HG03039 (cell line): ENCODE measurements at regions not wholly inside any gene's neighbourhood (a gene's known extent, or its start where the extent isn't known, plus 50 kb on each side); places are given as distances from the start of the nearest gene placed in this dataset.

Experiments used
- ATAC-seq: cut with Tn5 transposase; IDR thresholded peaks from one replicate; pipeline ENCODE4 v1.9.1; 2021; ENCODE audit warnings: mild to moderate bottlenecking, moderate library complexity; ENCODE audit not compliant: unreplicated experiment

DNA sequence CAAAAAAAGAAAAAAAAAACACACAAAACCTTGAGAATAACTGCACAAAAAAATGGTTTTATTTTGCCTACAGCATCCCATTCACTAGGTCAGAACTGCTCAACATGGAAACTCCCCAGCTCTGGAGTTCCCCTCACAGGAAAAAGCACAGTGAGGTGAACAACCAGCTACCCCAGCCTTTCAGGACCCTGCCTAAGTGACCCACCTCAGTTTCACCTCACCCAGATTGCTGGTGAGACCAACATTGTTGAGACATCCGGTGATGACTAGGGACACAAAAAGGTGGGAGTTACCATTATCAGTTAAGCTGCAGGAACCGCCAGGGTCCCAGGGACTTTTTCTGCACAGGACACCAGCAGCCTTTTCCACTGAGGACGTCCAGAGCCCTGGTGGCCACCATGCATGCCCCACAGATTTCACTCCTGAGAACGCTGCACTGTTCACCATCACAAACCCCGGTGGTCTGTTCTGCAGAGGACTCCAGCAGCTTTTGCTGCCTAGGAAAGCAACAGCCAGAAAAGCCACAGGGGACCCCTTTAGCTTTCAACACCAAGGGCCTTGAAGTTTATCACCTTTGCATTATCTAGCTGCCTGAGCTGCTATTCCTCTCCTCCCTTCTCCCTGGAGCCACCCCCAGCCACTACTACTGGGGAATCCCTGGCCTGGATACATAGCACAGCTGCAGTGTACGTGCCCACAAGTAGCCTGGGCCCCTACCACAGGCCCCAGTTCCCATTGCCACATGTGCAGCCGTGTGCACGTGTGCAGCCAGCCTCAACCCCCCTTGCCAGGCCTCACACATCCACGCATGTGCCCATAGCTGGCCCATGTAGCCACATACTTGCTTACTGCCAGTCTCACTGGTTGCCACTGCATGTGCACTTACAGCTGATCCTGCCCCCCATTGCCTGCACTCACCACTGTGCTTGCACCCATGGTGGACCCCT, 62.5 kb upstream of the FAR2 start:
- ATAC-seq = no peak

DNA sequence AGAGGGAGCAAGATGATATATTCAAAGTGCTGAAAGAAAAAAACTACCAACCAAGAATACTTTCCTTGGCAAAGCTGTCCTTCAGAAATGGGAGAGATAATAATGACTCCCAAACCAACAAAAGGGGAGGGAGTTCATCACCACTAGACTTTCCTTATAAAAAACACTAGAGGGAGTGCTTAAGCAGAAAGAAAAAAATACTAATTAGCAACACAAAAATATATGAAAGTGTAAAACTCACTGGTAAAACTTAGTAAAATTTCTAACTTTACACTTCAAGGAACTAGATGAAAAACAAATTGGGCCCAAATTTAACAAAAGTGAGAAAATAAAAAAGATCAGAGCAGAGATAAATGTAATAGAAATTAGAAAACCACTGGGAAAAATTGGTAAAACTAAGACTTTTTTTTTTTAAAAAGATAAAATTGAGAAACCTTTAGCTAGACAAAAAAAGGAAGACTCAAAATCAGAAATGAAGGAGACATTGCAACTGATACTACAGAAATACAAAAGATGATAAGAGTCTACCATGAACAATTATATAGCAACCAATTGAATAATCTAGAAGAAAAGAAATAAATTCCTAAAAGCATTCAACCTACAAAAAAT, 60.4 kb upstream of the FAR2 start:
- ATAC-seq = no peak
